GM13976 (cell line): ENCODE measurements at regions not wholly inside any gene's neighbourhood (a gene's known extent, or its start where the extent isn't known, plus 50 kb on each side); places are given as distances from the start of the nearest gene placed in this dataset.

Source experiments
- DNase-seq: peaks from one replicate; pipeline ENCODE4 v3.0.0; 2012; ENCODE audit warnings: low spot score
- CTCF ChIP-seq: IDR thresholded peaks from 2 replicates; pipeline ENCODE4 v1.5.1; 2012; ENCODE audit warnings: borderline replicate concordance, mild to moderate bottlenecking; ENCODE audit not compliant: insufficient read depth; ENCODE audit errors: extremely low read depth, missing control alignments, control extremely low read depth
- in situ Hi-C: fragments of 300-500 bp; cut with MboI; formaldehyde crosslinking; loops from one replicate; pipeline ENCODE4 v1.12.0; 2022; ENCODE audit warnings: low sequenced_read_pairs, mixed read lengths, inconsistent platforms; ENCODE audit not compliant: unreplicated experiment

- no peak for DNase-seq
- in situ Hi-C loops: no loop called here
- no peak for TF ChIP-seq CTCF
Observed at GRCh38 chr3:181581656-181582055, 130.1 kb upstream of the SOX2 start.

GRCh38 chr3:181578743-181579142, 133.0 kb upstream of the SOX2 start:
- TF ChIP-seq CTCF: no peak
- DNase-seq: no peak
- in situ Hi-C loops: no loop called here

GRCh38 chr3:181572432-181572831, 139.3 kb upstream of the SOX2 start:
- no peak for TF ChIP-seq CTCF
- no peak for DNase-seq
- in situ Hi-C loops: no loop called here

GRCh38 chr3:181570472-181570871, 141.3 kb upstream of the SOX2 start:
- TF ChIP-seq CTCF: no peak
- DNase-seq: no peak
- in situ Hi-C loops: no loop called here

- DNase-seq: no peak
- in situ Hi-C loops: no loop called here
- no peak for TF ChIP-seq CTCF
Observed at GRCh38 chr3:181569356-181569940, 142.3 kb upstream of the SOX2 start.

GRCh38 chr3:181568693-181569092, 143.0 kb upstream of the SOX2 start:
- DNase-seq: no peak
- in situ Hi-C loops: no loop called here
- TF ChIP-seq CTCF: no peak

GRCh38 chr3:181568248-181568647, 143.5 kb upstream of the SOX2 start:
- no peak for TF ChIP-seq CTCF
- DNase-seq: no peak
- in situ Hi-C loops: no loop called here
